B cell (primary cell): ENCODE measurements at regions not wholly inside any gene's neighbourhood (a gene's known extent, or its start where the extent isn't known, plus 50 kb on each side); places are given as distances from the start of the nearest gene placed in this dataset.

Experiments
- ATAC-seq: fragments of 200-7000 bp; cut with Tn5 transposase; one replicate; pipeline ENCODE4 v1.10.0; 2021; ENCODE audit warnings: low read depth, mild to moderate bottlenecking, moderate number of reproducible peaks, moderate library complexity
- CTCF ChIA-PET: fragments of 350-600 bp; sonication (Branson Sonifier 250); formaldehyde crosslinking; loops from one replicate; lab custom pipeline; 2021; ENCODE audit warnings: antibody characterized with exemption, inconsistent platforms; lab: Charles Lee
- POLR2A ChIA-PET: fragments of 350-600 bp; sonication (Branson Sonifier 250); formaldehyde crosslinking; loops from one replicate; lab custom pipeline; 2021; ENCODE audit warnings: antibody characterized with exemption; lab: Charles Lee
- DNase-seq: peaks from one replicate; pipeline ENCODE4 v3.0.0; 2013
- H2AFZ ChIP-seq: 2 replicates; pipeline ENCODE4 v1.6.1; 2012; ENCODE audit warnings: mild to moderate bottlenecking, low read depth, low read length; ENCODE audit not compliant: insufficient read depth, poor library complexity, severe bottlenecking
- H3K27ac ChIP-seq, 2 donors: 1 replicate in 1 of 2; 2 replicates in 1 of 2; pipeline ENCODE4 v1.5.1; 2012 to 2013; ENCODE audit warnings: low read length in 2 of 2, mild to moderate bottlenecking in 2 of 2, moderate library complexity in 1 of 2
- H3K27me3 ChIP-seq, 4 experiments: fragments of 200-600 bp in 1 of 4; sonication (generic) in 1 of 4; replicated peaks in 1 of 4; 1 replicate in 2 of 4; 2 replicates in 2 of 4; pipeline versions ENCODE4 v1.6.1 to v1.7.0; 2013 to 2016; ENCODE audit warnings: low read length in 3 of 4, mild to moderate bottlenecking in 2 of 4, mixed read lengths in 1 of 4, moderate library complexity in 1 of 4; ENCODE audit not compliant: insufficient read depth in 4 of 4, control insufficient read depth in 3 of 4; ENCODE audit errors: control extremely low read depth in 1 of 4
- H3K36me3 ChIP-seq, 2 experiments: replicated peaks in 1 of 2; 1 replicate in 1 of 2; 2 replicates in 1 of 2; pipeline versions ENCODE4 v1.6.1 to v1.7.1; 2013; ENCODE audit warnings: low read length in 1 of 2; ENCODE audit not compliant: insufficient read depth in 2 of 2, control insufficient read depth in 1 of 2; ENCODE audit errors: control extremely low read depth in 1 of 2, extremely low read depth in 1 of 2
- H3K4me1 ChIP-seq, 2 donors: fragments of 200-600 bp in 1 of 2; sonication (generic) in 1 of 2; 1 replicate in 1 of 2; 2 replicates in 1 of 2; pipeline versions ENCODE4 v1.5.1 to v1.6.1; 2013 to 2017; ENCODE audit warnings: low read length in 2 of 2; ENCODE audit not compliant: control insufficient read depth in 2 of 2, insufficient read depth in 2 of 2
- H3K4me2 ChIP-seq: replicated peaks from 2 replicates; pipeline ENCODE3; 2012; ENCODE audit warnings: mild to moderate bottlenecking, low read depth, low read length; ENCODE audit not compliant: poor library complexity, severe bottlenecking
- H3K4me3 ChIP-seq, 5 experiments: fragments of 200-600 bp in 1 of 5; sonication (generic) in 1 of 5; 1 replicate in 3 of 5; 2 replicates in 2 of 5; pipeline versions ENCODE4 v1.5.1 to v1.7.0; 2011 to 2016; ENCODE audit warnings: low read length in 4 of 5, mild to moderate bottlenecking in 4 of 5, low read depth in 2 of 5, control low read depth in 1 of 5, moderate library complexity in 1 of 5; ENCODE audit not compliant: insufficient read depth in 1 of 5; ENCODE audit errors: control extremely low read depth in 1 of 5, extremely low read depth in 1 of 5
- H3K79me2 ChIP-seq: fragments of 200-600 bp; sonication (generic); one replicate; pipeline ENCODE4 v1.6.0; 2016; ENCODE audit warnings: low read length; ENCODE audit not compliant: control insufficient read depth, insufficient read depth
- H3K9ac ChIP-seq: fragments of 200-600 bp; sonication (generic); 2 replicates; pipeline ENCODE4 v1.6.1; 2017; ENCODE audit warnings: mild to moderate bottlenecking, low read length, moderate library complexity
- H3K9me3 ChIP-seq, 3 donors: one replicate each; pipeline versions ENCODE4 v1.6.1 to v1.7.1; 2013; ENCODE audit warnings: low read length in 2 of 3; ENCODE audit not compliant: control insufficient read depth in 2 of 3, insufficient read depth in 1 of 3; ENCODE audit errors: control extremely low read depth in 1 of 3
- H4K20me1 ChIP-seq: 2 replicates; pipeline ENCODE4 v1.6.0; 2012; ENCODE audit warnings: mild to moderate bottlenecking, low read length; ENCODE audit not compliant: insufficient read depth, control insufficient read depth, poor library complexity, severe bottlenecking
- H3K27ac Mint-ChIP-seq: one replicate; pipeline ENCODE4 v1.8.0; 2021; ENCODE audit warnings: mixed read lengths
- H3K27me3 Mint-ChIP-seq: one replicate; pipeline ENCODE4 v1.8.0; 2021; ENCODE audit warnings: mixed read lengths
- H3K4me1 Mint-ChIP-seq: one replicate; pipeline ENCODE4 v1.8.0; 2021; ENCODE audit warnings: mixed read lengths
- H3K4me3 Mint-ChIP-seq: one replicate; pipeline ENCODE4 v1.8.0; 2021; ENCODE audit warnings: mixed read lengths
- H3K9me3 Mint-ChIP-seq: one replicate; pipeline ENCODE4 v1.8.0; 2022; ENCODE audit warnings: mixed read lengths; ENCODE audit not compliant: insufficient read depth
- EZH2 ChIP-seq: IDR thresholded peaks from 2 replicates; pipeline ENCODE4 v1.6.1; 2012; ENCODE audit warnings: borderline replicate concordance, low read depth, mild to moderate bottlenecking, moderate library complexity, low read length; ENCODE audit not compliant: insufficient read depth, poor library complexity, severe bottlenecking
- WGBS: methylation state at CpG from one replicate; pipeline ENCODE4 v1.1.5; 2013; ENCODE audit warnings: missing lambda C conversion rate; ENCODE audit not compliant: insufficient coverage; 5-methylcytosine and 5-hydroxymethylcytosine counted together
- intact Hi-C: fragments of 100-400 bp; cut with micrococcal nuclease; formaldehyde crosslinking; loops from one replicate; pipeline ENCODE4 v1.10.0; 2022
- TF ChIP-seq, protein P1 (sequence below): fragments of 200-600 bp; IDR thresholded peaks from one replicate; pipeline ENCODE4 v1.8.0; 2022; ENCODE audit warnings: antibody characterized with exemption, mild to moderate bottlenecking

DNA sequence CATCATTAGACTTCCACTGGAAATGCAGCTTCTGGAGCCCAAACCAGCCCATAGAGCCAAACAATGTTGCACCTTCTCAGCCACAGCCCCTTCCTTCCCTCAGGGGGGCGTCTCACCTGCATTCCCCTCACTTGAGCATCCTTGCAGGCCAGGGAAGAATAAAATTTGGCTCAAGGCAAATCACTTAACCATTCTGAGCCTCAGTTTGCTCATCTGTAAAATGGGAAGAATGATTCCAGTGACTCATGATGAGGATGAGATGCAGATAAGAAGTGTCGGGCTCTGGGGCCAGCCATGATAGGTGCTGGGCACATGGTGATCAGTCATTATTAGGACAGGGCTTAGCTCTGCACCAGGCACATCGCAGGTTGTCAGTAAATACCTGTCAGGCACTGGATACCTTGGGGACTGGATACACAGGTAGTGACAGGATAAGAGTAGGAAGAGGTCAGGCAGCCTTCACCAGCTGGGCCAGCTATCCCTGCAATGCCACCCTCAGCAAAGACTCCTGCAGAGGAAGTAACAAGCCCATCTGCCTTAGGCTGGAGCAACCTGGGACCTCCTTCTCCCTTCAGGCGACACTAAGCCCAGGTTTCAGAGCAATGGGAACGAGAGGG is 208.0 kb upstream of the TNRC6C start:
- Histone ChIP-seq H2AFZ (no peak overlapping the region), H3K27me3 (peaks cover 0 to 14% (median 0%) of the 10 kb centered on the region in 4 experiments), H3K4me1 (no peaks in the 10 kb centered on the region), H3K4me2 (no peak overlapping the region), H3K79me2 (no peaks in the 10 kb centered on the region), H4K20me1 (no peaks in the 10 kb centered on the region), H3K9ac (no peak overlapping the region), H3K9me3 (peaks cover 0 to 7% (median 0%) of the 10 kb centered on the region in 3 donors), H3K4me3 (no peak overlapping the region), H3K27ac (no peak overlapping the region), H3K36me3 (no peaks in the 10 kb centered on the region)
- ChIA-PET POLR2A (no interaction called here), CTCF (interaction anchor here (0.6 kb wide), 1 partner anchor 349 kb away, joined by 3 read pairs; no protein-coding TSS in a partner anchor)
- DNase-seq = no peak
- no peaks in the 10 kb centered on the region for H3K9me3 Mint-ChIP-seq
- intact Hi-C loops = no loop called here
- ATAC-seq = no peak
- TF ChIP-seq, protein P1, sequence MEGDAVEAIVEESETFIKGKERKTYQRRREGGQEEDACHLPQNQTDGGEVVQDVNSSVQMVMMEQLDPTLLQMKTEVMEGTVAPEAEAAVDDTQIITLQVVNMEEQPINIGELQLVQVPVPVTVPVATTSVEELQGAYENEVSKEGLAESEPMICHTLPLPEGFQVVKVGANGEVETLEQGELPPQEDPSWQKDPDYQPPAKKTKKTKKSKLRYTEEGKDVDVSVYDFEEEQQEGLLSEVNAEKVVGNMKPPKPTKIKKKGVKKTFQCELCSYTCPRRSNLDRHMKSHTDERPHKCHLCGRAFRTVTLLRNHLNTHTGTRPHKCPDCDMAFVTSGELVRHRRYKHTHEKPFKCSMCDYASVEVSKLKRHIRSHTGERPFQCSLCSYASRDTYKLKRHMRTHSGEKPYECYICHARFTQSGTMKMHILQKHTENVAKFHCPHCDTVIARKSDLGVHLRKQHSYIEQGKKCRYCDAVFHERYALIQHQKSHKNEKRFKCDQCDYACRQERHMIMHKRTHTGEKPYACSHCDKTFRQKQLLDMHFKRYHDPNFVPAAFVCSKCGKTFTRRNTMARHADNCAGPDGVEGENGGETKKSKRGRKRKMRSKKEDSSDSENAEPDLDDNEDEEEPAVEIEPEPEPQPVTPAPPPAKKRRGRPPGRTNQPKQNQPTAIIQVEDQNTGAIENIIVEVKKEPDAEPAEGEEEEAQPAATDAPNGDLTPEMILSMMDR = no peak
- no peak for TF ChIP-seq EZH2
- H3K4me3 Mint-ChIP-seq = no peak overlapping the region
- H3K4me1 Mint-ChIP-seq = no peaks in the 10 kb centered on the region
- WGBS = 89% methylated on average over 4 of the region's 5 CpGs
- peaks cover 28% of the 10 kb centered on the region for H3K27me3 Mint-ChIP-seq
- no peak overlapping the region for H3K27ac Mint-ChIP-seq

DNA sequence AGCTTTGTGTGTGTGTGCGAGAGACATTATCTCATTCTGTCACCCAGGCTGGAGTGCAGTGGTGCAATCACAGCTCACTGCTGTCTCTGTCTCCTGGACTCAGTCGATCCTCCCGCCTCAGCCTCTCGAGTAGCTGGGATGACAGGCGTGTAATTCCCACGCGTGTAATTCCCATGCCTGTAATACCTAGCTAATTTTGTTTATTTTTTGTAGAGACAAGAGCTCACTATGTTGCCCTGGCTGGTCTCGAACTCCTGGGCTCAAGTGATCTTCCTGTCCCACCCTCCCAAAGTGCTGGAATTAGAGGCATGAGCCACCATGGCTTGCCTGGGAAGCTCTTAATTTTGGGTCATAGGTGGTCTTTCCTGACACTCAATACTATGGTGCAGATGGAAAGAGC is 205.3 kb upstream of the TNRC6C start:
- WGBS = 100% methylated on average over 3 of the region's 8 CpGs
- Histone ChIP-seq H3K9ac (no peak overlapping the region), H3K27ac (no peak overlapping the region), H3K4me3 (no peak overlapping the region), H3K9me3 (peaks cover 0 to 10% (median 0%) of the 10 kb centered on the region in 3 donors), H3K4me2 (no peak overlapping the region), H3K4me1 (no peaks in the 10 kb centered on the region), H3K27me3 (peaks cover 0 to 12% (median 0%) of the 10 kb centered on the region in 4 experiments), H3K79me2 (no peaks in the 10 kb centered on the region), H2AFZ (no peak overlapping the region), H4K20me1 (no peaks in the 10 kb centered on the region), H3K36me3 (no peaks in the 10 kb centered on the region)
- H3K27ac Mint-ChIP-seq = no peak overlapping the region
- ChIA-PET POLR2A (no interaction called here), CTCF (interaction anchor here (0.6 kb wide), 1 partner anchor 390 kb away, joined by 3 read pairs; no protein-coding TSS in a partner anchor)
- H3K9me3 Mint-ChIP-seq = no peaks in the 10 kb centered on the region
- no peak for DNase-seq
- peaks cover 20% of the 10 kb centered on the region for H3K27me3 Mint-ChIP-seq
- TF ChIP-seq, protein P1 = no peak
- no peak for TF ChIP-seq EZH2
- no peaks in the 10 kb centered on the region for H3K4me1 Mint-ChIP-seq
- no peak overlapping the region for H3K4me3 Mint-ChIP-seq
- ATAC-seq = no peak
- intact Hi-C loops = no loop called here
